Upper lobe of right lung (tissue), 1 donor: ENCODE measurements at regions not wholly inside any gene's neighbourhood (a gene's known extent, or its start where the extent isn't known, plus 50 kb on each side); places are given as distances from the start of the nearest gene placed in this dataset.

ENCODE experiments used
- ATAC-seq: fragments of 200-7000 bp; cut with Tn5 transposase; one replicate; pipeline ENCODE4 v1.9.1; 2020; ENCODE audit warnings: mild to moderate bottlenecking, moderate library complexity
- DNase-seq: peaks from one replicate; pipeline ENCODE4 v3.0.0-alpha.2; 2020
- H3K27ac ChIP-seq: fragments of 200-600 bp; one replicate; pipeline ENCODE4 v1.8.0; 2022
- H3K27me3 ChIP-seq: fragments of 200-600 bp; one replicate; pipeline ENCODE4 v1.8.0; 2022; ENCODE audit warnings: mild to moderate bottlenecking
- H3K36me3 ChIP-seq: fragments of 200-600 bp; one replicate; pipeline ENCODE4 v1.8.0; 2022
- H3K4me1 ChIP-seq: fragments of 200-600 bp; one replicate; pipeline ENCODE4 v1.8.0; 2022
- H3K4me3 ChIP-seq: fragments of 200-600 bp; one replicate; pipeline ENCODE4 v1.8.0; 2022; ENCODE audit warnings: mild to moderate bottlenecking
- H3K9me3 ChIP-seq: fragments of 200-600 bp; one replicate; pipeline ENCODE4 v1.8.0; 2022
- CTCF ChIP-seq: fragments of 200-600 bp; IDR thresholded peaks from one replicate; pipeline ENCODE4 v1.8.0; 2022; ENCODE audit warnings: antibody characterized with exemption
- intact Hi-C: fragments of 100-400 bp; cut with DNase I; formaldehyde crosslinking; loops from one replicate; pipeline ENCODE4 v1.11.0; 2022
- donor health status: DM: no; HTN: yes; CAD: no; lungs with severe emphysema.

DNA sequence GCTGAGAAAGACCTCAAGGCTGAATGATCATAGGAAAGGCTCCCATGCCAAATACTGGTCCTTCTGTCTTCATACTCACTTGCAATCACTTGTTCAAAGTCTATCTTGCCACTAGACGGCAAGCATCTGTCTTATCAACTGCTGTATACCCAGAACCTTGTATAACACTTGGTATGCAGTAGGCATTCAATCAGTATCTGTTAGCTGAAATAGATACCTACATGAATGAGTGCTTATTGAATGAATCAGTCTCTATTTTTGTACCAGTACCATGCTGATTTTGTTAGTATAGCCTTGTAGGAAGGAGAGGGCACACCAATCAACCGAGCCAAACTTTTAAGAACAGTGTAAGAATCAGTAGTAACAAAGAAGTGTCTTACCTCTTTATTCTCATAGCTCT lies 80.6 kb downstream of the NIBAN1 start:
- intact Hi-C loops: no loop called here
- Histone ChIP-seq H3K27me3 (no peaks in the 10 kb centered on the region), H3K4me3 (no peak overlapping the region), H3K9me3 (no peaks in the 10 kb centered on the region), H3K36me3 (no peaks in the 10 kb centered on the region), H3K27ac (no peak overlapping the region), H3K4me1 (no peaks in the 10 kb centered on the region)
- ATAC-seq: no peak
- no peak for DNase-seq
- TF ChIP-seq CTCF: no peak

- no peak for ATAC-seq
- intact Hi-C loops: no loop called here
- TF ChIP-seq CTCF: no peak
Measured at GRCh38 chr1:184892116-184892515, 82.2 kb downstream of the NIBAN1 start.

DNA sequence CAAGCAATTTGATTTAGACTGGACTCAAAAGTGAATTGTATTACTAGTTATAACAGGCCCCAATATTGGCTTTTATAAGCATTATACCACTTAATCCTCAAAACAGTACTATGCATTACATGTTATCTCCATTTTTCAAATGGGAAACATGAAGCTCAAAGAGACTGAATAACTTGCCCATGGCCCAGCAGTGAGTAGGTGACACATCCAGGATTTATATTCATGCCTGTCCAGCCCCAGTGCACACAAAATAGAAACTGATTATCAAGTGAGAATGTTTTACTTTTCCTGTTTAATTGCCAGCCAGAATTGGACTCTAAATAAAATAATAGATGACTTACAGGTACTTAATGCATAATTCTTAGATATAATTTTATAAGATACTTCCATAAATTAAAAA lies 82.9 kb downstream of the NIBAN1 start:
- TF ChIP-seq CTCF: no peak
- Histone ChIP-seq H3K27ac (no peak overlapping the region), H3K4me3 (no peak overlapping the region), H3K36me3 (no peaks in the 10 kb centered on the region), H3K4me1 (no peaks in the 10 kb centered on the region), H3K9me3 (no peaks in the 10 kb centered on the region), H3K27me3 (no peaks in the 10 kb centered on the region)
- intact Hi-C loops: no loop called here
- no peak for ATAC-seq
- DNase-seq: no peak

More at GRCh38 chr1:184892116-184892515, 82.2 kb downstream of the NIBAN1 start:
- Histone ChIP-seq H3K36me3 (no peaks in the 10 kb centered on the region), H3K9me3 (no peaks in the 10 kb centered on the region), H3K4me1 (no peaks in the 10 kb centered on the region), H3K27ac (no peak overlapping the region), H3K27me3 (no peaks in the 10 kb centered on the region), H3K4me3 (no peak overlapping the region)
- DNase-seq: no peak

- DNase-seq (no peak), ATAC-seq (peak; percentile 48)
- Histone ChIP-seq H3K9me3 (no peaks in the 10 kb centered on the region), H3K4me3 (no peak overlapping the region), H3K4me1 (no peaks in the 10 kb centered on the region), H3K27ac (peak overlapping the region; percentile 33), H3K36me3 (no peaks in the 10 kb centered on the region), H3K27me3 (no peaks in the 10 kb centered on the region)
- intact Hi-C loops: no loop called here
- no peak for TF ChIP-seq CTCF
Measured at GRCh38 chr1:184890539-184890973, 83.8 kb downstream of the NIBAN1 start.

DNA sequence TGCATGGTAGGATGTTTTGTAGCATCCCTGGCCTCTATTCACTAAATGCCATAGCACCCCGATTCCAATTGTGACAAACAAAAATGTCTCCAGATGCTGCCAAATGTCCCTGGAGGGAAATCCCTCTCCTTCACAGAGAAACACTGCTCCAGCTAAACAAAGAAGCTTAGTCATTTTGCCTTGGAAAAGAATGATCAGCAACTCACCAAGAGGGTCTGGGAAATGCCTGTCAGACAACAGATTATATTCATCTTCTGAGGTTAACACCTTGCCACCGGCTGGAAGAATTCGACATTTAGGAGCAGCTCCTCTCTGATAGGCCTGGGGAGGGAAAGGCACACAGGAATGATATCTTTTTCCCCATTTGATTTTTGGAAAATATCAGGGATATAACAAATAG lies 84.4 kb downstream of the NIBAN1 start:
- no peak for TF ChIP-seq CTCF
- Histone ChIP-seq H3K9me3 (no peaks in the 10 kb centered on the region), H3K4me1 (no peaks in the 10 kb centered on the region), H3K27me3 (no peaks in the 10 kb centered on the region), H3K36me3 (no peaks in the 10 kb centered on the region), H3K4me3 (no peak overlapping the region), H3K27ac (peak overlapping the region; percentile 33)
- no peak for DNase-seq
- ATAC-seq: no peak
- intact Hi-C loops: no loop called here

DNA sequence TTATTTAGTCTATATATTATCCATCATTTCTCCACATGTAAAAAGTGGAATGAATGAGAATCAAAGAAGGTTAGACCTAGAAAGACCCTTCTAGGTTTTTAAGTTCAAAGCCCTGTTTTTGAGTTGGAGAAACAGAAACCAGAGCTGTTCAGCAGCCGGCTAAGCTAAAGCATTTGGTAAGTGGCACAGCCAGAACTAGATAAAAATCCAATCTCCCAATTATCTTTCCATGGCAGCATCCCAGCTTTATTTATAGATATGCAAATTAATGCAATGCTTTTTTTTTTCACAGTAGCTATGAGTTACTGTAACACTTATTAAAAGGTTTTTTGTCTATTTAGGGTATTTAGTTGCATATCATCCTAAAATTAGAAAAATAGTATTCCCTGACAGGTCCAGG lies 85.1 kb downstream of the NIBAN1 start:
- intact Hi-C loops: no loop called here
- no peak overlapping the region for H3K27ac ChIP-seq
- no peaks in the 10 kb centered on the region for H3K27me3 ChIP-seq
- H3K36me3 ChIP-seq: no peaks in the 10 kb centered on the region
- H3K9me3 ChIP-seq: no peaks in the 10 kb centered on the region
- DNase-seq (no peak), ATAC-seq (no peak)
- no peak for TF ChIP-seq CTCF
- no peaks in the 10 kb centered on the region for H3K4me1 ChIP-seq
- H3K4me3 ChIP-seq: no peak overlapping the region
